Stimulated activated CD4-positive, alpha-beta T cell treated with anti-CD3 and anti-CD28 coated beads, TNF-alpha, amount 100 ng/mL, for 48 hours (primary cell): ENCODE measurements at regions not wholly inside any gene's neighbourhood (a gene's known extent, or its start where the extent isn't known, plus 50 kb on each side); places are given as distances from the start of the nearest gene placed in this dataset.
"Not testable (repeated sequence)": the region's sequence is repeated elsewhere in the genome, so short reads cannot be mapped to it uniquely, and the experiment has no call there.

Experiments used
- DNase-seq, 3 donors: peaks; one replicate each; pipeline ENCODE4 v3.0.0-alpha.2; 2020; ENCODE audit warnings: low read depth in 3 of 3

GRCh38 chr10:94125856-94126255, 132.1 kb downstream of the PLCE1 start:
- DNase-seq: no peak

DNA sequence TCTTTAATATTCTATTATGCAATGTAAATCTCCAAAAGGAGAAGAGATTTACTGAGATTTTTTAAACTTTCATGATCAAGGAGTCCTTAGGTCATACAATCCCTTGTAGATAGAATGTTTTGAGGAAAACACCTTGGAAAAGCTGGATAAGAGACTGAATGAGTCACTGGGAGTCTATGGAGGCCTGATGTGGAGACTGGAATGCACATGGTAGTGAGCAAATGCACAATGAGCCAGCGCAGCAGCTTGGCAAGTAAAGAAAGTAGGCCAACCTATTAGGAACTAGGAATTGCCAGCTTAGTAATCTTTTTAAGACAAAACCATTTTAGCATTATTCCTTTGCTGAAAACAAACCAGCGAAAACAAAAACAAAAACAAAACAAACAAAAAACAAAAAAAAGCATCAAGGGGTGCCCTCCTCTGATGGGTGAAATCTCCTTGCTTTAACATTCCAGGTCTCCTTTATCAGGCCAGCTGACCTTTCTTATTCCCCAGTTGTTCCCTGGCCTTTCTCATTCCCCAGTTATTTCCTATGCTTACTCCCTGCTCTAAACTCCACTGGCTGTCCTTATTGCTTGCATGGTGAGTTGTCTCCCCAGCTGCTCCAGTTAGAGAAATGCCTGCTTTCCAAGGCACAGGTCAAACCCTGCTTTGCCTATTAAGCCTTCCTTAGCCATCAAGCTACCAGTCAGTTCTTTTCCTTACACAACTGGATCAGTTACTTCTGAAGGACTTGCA, 135.8 kb downstream of the PLCE1 start:
- no peak for DNase-seq

- DNase-seq: no peak
Measured at GRCh38 chr10:94131885-94132284, 138.2 kb downstream of the PLCE1 start.

DNA sequence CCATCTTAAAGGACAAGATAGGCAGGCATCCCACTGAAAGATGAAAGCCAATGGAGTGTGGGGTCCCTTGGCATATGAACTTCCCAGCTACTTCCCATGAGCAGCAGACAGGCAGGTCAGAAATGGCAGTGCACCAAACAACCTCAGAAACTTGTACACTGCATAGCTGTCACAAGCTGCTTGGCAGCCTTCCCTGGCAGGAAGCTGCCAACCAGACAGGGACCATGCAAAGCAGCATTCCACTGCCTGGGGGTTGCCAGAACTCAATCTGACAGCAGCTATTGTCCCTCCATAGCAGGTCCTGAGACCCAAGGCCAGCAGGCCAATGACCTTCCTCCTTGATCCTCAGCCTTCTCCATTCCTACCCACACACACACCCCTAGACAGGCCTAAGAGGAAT, 139.5 kb downstream of the PLCE1 start:
- DNase-seq: no peak

GRCh38 chr10:94137747-94138146, 144.0 kb downstream of the PLCE1 start:
- no peak for DNase-seq

DNA sequence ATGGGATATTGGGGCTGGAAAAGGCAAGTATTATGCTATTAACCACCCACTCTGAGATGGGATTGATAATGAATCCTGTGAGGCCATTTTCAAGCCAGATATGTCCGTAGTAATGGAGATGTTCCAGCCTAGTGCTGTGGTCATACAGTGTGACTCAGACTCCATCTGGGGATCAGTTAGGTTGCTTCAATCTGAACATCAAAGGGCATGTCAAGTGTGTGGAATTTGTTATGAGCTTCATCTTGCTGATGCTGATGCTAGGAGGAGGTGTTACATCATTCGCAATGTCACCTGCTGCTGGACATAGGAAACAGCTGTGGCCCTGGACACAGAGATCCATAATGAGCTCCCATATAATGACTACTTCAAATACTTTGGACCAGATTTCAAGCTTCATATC, 144.7 kb downstream of the PLCE1 start:
- DNase-seq: no peak

- DNase-seq: no peak
Measured at GRCh38 chr10:94143261-94143660, 149.5 kb downstream of the PLCE1 start.

DNA sequence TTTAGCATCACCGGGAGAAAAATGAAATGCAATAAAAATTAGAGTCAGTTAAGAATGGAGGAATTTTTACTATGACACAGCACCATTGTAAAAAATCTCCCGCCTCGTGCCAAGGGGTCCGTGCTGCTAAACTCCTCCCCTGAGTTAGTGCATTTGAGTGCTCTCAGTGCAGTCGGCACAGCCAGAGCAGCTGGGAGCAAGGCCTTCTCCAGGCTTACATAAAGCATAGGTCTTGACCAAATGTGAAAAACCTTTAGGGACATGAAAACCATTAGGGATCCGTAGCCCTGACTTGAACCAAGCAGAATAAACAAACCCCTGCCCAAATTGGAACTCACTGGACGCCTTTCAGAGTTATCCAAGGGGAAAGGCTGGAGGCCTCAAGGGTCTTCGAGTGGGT, 152.6 kb downstream of the PLCE1 start:
- no peak for DNase-seq

- no peak for DNase-seq
Measured at GRCh38 chr10:94146746-94147145, 153.0 kb downstream of the PLCE1 start.

DNA sequence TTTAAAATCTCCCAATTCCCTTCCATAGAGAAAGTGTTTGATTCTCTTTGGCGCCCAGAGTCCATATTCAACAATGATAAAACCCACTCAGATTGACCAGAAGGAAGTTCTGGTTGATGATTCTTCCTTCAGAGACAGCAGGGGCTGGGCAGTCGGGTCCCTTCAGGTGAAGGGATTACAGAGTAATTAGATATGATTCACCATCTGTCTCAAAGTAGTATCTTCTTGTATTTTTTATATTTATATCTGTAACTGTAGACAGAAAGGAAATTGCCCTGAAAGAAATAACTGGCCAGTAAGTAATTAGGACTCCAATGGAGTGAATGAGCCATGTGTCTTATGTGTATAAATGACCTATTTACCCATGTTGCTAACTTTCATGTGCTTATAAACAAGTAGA, 156.0 kb downstream of the PLCE1 start:
- no peak for DNase-seq

DNA sequence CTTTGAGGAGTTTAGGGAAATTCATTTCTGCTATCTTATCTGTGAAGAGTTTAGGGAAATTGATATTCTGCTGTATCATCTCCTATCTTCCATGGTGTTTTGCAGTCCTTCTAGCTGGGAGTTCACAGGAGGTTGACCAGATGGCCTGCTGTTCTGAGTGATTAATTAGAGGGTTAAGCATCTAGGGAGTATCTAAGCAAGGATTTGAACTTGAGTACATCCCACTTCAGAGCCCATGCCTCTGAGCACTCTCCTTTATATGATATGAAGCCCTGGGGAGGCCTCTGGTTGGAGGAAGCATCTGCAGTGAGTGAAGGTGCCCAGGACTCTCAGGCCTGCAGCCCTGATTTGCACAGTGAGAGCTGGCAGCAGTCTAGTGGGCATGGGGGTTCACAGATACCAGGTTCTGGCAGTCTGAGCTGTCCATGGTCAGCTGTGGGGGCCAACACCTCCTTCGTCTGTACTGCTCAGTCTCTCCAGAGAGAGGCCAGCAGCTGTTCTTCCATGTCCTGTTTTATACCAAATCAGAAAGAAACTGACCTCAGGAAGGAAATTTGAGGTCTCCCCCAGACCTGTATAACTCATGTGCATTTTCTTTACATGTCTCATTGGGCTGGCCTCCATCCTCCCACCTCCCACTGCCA, 156.9 kb downstream of the PLCE1 start:
- no peak for DNase-seq

DNA sequence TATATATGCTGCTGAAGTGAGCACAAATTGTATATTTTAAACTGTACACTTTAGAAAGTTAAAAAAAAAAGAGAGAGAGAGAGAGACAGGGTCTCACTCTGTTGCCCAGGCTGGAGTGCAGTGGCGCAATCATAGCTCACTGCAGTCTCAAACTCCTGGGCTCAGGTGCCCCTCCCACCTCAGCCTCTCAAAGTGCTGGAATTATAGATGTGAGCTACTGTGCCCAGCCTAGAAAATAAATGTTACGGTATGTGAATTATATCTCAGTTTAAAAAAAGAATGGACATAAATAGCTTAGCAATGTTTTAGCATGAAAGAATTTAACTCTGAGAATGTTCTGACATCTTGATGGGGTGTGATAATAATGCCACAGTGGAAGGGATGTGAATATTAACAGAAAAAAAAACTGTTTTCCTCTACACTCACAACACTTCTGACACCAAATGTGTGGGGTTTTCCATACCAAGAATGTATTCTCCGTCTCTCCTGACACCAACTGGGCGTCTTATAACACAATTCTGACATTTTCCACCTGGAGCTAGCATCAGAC, 162.1 kb downstream of the PLCE1 start:
- DNase-seq: no peak

DNA sequence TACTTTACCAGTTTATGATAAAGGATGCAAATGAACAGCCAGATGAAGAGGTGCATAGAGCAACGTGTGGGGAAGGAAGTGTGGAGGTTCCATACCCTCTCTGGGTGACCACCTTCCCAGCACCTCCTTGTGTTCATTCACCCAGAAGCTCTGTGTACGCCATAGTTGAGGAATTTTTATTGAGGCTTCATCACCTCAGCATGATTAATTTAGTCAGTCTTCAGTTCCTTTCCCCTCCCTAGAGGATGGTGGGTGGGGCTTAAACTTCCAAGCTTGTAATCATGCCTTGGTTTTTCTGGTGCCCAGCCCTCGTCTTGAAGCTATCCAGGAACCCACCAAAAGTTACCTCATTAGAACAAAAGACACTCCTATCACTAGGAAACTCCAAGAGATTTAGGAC, 162.7 kb downstream of the PLCE1 start:
- DNase-seq: no peak

GRCh38 chr10:94165158-94165611, 171.5 kb downstream of the PLCE1 start:
- not testable (repeated sequence) for DNase-seq

DNA sequence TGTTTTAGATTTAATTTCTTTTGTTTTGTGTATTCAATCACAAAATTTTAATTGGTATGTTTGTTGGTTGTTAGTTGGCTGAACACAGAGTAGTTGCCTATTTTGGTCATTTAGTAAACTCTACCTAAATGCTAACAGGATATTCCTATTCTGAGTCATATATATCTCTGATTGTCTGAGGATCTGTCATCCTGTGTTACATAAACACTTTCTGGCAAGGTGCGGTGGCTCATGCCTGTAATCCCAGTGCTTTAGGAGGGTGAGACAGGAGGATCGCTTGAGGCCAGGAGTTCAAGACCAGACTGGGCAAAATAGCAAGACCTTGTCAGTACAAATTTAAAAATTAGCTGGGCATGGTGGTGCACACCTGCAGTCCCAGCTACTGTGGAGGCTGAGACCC, 178.6 kb downstream of the PLCE1 start:
- no peak for DNase-seq

DNA sequence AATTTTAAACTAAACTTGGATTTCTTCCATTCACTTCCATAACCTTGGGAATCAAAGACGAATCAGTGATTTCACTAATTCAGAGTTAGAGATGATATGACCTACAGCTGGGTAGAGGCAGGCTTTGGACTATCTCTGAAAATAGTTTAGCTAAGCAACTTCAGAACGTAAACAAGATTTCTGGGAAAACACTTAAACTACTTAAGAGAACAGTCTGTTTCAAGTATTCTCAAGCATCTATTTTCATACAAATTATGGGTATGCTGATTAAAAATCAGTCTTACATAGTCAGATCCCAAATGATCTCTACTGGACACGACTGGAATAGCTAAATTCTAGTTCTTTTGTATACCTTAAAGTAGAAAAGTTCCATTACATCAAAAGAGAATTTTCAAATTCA, 179.9 kb downstream of the PLCE1 start:
- no peak for DNase-seq

DNA sequence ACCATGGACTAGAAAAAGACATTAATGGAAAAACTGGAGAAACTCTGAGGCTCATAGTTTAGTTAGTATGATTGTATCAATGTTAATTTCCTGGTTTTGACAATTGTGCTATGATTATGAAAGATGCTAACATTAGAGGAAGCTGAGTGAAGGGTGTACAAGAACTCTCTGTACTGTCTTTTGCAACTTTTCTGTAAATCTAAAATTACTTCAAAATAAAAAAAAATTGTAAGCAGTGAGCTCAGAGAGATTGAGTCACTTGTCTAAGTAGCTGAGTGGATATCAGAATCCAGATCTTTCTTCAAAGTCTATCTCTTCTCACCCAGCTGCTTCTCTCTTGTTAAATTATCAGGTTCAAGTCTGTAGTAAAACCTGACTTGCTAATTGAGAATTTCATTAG, 181.1 kb downstream of the PLCE1 start:
- DNase-seq: no peak

DNA sequence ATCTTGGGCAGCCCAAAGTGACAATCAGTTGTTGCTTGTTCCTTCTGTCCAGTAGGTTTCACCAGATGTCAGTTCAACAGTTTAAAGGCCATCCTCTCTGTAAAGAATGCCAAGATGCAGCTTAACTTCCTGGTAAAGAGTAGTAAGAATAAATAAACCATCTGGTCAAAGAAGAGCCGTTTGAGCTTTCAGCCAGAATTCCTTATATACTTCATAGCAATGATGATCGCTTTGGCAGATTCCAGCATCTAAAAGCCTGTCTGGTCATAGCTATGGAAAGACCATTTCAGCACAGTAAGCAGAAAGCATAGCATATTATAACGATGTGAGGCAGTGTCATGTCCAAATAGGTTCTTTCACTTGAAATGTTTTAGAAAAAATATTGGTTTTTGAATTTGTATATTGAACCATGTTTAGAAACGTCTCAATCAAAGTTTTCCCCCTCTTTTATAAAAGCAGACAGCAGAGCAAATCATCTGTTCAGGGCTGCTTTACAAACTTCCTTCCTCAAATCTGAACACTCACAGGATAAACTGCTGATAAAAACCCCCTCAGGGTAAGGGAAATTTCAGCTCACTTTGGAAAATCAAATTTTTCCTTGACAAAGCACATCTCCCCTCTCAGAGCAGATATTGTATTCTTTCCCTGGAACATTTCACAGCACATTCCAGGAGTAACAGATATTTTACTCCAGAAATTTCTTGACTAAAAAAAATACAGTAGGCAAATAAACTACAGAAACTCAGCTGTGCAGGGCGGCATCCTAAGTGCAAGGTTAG, 184.1 kb downstream of the NOC3L start:
- DNase-seq: no peak

DNA sequence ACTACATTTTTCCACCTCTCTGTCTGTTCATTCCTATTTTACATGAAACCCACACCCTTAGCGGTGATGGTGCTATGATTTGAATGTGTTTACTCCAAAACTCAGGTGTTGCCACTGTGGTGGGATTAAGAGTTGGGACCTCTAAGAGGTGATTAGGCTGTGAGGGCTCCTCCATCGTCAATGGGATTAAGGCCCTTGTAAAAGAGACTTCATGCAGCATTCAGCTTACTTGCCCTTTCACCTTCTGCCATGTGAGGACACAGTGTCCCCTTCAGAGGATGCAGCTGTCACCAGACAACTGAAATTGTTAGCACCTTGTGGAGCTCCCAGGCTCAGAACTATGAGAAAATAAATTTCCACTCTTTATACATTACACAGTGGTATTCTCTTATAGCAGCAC, 182.2 kb downstream of the NOC3L start:
- no peak for DNase-seq

GRCh38 chr10:94183666-94184264, 179.0 kb downstream of the NOC3L start:
- DNase-seq: peak in 2 of 3 donors; percentile 0 to 6

GRCh38 chr10:94186722-94187121, 176.0 kb downstream of the NOC3L start:
- DNase-seq: no peak

DNA sequence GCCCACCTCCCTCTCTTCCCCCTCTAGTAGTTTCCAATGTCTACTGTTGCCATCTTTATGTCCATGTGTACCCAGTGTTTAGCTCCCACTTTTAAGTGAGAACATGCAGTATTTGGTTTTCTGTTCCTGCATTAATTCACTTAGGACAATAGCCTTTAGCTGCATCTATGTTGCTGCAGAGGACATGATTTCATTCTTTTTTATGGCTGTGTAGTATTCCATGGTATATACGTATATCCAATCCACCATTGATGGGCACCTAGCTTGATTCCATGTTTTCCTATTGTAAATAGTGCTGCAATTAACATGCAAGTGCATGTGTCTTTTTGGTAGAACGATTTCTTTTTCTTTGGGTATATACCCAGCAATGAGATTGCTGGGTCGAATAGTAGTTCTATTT, 170.4 kb downstream of the NOC3L start:
- no peak for DNase-seq
